Testis (tissue), 2 donors: ENCODE measurements at regions not wholly inside any gene's neighbourhood (a gene's known extent, or its start where the extent isn't known, plus 50 kb on each side); places are given as distances from the start of the nearest gene placed in this dataset.

Experiments
- CTCF ChIP-seq, 3 experiments: fragments of 450-650 bp in 2 of 3; fragments of 200-600 bp in 1 of 3; sonication (generic) in 1 of 3; IDR thresholded peaks; one replicate each; pipeline ENCODE4 v1.5.1; 2016 to 2019; ENCODE audit warnings: antibody characterized with exemption in 3 of 3, mild to moderate bottlenecking in 2 of 3, moderate library complexity in 1 of 3
- POLR2A ChIP-seq: fragments of 450-650 bp; IDR thresholded peaks from one replicate; pipeline ENCODE4 v1.6.1; 2017; ENCODE audit warnings: antibody characterized with exemption, mild to moderate bottlenecking, moderate library complexity

- TF ChIP-seq CTCF (IDR thresholded peaks at IDR 0.05) (no peak), POLR2A (no peak)
Measured at GRCh38 chr2:79294994-79295393, 135.4 kb upstream of the REG3A start.
